GM18909 (cell line): ENCODE measurements at regions not wholly inside any gene's neighbourhood (a gene's known extent, or its start where the extent isn't known, plus 50 kb on each side); places are given as distances from the start of the nearest gene placed in this dataset.

ENCODE experiments used
- ATAC-seq: cut with Tn5 transposase; IDR thresholded peaks from one replicate; pipeline ENCODE4 v1.9.1; 2021; ENCODE audit warnings: mild to moderate bottlenecking; ENCODE audit not compliant: unreplicated experiment, poor library complexity

DNA sequence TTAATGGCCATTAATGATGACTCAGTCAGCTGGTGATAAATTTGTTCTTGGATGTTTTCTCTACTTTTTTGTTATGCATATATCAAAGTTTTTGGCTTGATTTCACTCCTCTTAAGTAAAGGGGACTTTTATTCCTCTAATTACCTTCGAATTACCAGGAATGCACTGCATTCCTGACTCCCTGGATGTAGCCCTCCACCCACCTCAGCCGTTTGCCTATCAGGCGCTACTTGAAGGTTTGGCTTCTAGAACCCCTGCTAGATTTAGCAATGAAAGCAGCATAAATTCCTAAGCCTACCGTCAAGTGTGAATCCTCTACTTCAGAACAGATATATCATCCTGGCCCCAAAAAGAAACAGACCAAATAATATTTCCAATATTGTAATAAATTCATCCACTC, 387.8 kb upstream of the ADGRL2 start:
- ATAC-seq = no peak

DNA sequence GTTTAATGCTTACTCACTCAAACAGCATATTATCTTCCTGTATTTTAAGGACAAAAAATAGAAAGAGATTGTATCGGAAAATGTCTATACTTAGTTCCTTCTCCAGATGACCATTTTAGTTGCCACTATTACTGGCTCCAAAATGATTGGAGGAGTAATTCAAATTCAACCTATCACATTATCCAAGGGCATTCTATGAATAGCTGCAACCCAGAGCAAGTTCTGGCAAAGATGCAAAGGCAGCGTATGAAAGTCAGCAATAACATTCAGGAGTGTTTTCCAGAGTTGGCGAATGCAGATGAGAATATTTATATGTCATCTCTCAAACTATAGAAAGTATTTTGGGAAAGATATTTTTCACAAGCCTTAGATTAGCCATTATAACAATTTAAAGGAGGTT, 389.8 kb upstream of the ADGRL2 start:
- no peak for ATAC-seq

DNA sequence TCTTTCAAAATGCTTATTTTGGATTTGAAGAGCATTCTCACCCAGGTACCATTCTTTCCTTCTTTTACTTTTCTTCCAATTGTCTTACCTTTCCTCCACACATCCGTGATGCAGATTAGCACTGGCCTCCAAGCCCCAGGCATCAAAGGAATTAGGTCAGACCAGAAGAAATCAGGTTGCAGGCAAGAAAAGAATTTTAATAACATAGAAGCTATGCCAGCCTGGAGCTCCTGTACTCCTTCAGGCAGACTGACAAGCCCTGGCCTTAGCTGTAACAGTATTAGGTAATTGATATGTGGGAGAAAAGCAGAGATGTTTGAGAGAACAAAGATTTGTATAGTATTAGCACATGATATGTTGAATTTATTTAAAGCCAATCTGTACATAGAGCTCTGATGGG, 390.4 kb upstream of the ADGRL2 start:
- ATAC-seq = no peak

DNA sequence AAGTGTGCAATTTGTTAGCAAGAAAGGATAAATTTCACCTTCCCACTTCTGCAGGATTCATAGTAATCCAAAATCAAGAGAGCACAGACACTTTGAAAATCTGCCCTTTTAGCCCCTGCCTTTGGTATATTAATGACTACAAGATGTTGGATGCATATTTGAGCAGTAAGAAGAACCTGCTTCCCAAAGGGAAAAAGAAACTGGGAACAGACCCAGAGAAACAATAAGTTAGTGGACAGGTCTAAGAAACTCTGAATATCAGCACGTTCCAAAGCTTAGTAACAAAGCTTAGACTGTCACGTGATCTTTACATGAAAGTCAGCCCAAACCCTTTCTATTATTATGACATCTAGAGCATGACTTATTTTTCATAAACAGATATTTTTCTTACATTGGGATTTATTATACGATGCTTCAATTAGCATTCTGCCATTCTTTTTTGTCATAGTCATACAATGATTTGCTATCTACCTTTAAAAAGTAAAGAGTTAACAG, 390.9 kb upstream of the ADGRL2 start:
- ATAC-seq = no peak

DNA sequence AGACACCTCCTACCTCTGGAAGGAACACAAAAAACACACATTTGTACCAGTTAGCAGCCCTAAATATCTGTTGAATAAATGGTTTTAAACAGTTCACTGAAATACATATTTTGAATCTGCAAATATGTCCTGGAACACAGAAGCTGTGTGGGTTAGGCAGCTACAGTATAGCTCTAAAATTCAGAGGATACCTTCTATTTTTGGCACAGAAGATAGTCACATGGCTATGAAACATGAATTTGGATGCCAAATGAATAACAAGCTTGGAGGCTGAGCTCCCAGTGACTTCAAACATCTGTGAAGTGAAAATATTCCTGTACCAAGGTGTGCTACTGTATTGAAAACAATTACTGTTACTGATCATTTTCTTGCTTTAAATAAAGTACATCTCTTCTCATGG, 391.5 kb upstream of the ADGRL2 start:
- ATAC-seq = no peak

DNA sequence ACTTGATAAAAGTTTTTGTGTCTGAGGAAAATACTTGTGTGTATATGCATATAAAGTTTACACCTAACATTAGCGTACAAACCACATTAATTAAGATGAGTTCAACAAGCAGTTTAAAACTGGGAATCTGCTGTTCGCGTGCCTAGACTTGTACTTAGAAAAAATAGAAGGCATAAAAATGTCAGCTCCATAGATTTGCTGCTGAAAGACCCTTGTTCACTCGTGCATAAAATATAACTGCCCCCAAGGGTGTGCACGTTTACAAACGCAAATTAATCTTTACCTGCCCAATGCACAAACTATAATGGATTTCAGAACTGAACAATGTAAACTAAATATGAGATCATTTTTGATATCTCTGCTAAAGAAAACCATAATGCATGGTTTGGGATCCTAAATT, 392.3 kb upstream of the ADGRL2 start:
- ATAC-seq = no peak

DNA sequence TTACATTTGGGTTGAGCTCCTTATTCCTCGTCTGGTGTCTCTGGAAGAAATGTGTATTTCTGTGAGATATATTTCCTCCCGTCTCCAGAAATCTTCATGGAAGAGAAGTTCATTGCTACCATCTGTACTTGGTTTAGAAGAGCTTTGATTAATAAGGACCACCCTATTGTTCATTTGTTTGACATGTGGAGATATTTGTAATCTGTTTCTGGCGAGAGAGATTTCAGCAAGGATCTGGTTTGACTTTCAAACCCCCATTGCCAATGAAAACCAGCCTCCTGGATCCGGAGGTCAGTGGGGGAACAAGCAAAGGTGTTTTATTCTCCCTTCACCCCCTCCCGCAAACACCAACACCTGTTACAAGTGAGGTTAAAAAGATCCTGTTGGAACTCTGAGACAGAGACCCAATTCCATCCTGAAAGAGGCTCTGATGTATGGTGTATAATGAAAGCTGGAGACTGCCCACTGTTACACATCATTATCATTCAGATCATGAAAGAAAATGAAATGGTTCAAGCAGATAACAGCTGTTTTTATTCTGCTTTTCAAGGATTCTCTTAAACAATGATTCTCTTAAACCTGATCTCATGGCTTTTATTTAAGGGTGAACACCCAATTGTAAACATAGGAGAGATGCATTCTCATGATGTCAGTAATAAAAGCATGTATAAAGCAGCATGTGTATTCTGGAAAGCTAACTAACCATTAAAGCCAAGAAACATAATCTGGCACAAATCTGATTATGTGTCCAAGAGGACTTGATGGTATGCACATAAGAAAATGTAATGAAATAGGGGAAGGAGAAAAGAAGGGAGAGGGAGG, 393.5 kb upstream of the ADGRL2 start:
- ATAC-seq = no peak

DNA sequence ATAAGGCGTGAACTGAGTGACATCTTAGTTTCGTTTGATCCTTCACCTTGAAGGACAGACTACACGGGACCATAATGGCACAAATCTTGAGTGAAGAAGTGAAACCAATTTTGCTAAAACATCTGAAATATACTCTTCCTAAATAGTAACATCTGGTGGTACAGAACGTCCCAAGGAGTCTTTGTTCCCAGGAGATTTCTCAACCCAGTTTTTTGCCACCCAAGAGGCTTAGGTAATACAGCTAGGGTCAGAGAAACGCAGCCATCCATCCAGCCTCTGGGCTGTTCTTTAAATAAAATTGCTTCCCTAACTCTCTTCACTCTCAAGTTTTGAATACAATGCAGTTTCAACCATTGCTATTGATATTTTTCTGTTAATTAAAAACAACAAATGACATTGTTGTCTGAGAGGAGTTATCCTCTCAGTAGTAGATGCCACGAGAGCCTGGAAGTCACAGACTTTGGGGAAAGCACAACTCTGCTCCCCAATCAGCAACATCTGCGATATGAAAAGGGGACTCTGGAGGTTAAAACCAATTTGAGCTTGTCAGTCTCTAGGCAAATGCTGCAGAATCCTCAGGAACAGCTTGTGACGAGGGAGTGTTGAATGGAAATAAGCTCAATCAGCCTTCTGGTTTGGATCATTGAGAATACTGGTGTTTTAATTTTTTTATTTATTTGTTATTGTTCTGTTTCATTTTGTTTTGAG, 394.3 kb upstream of the ADGRL2 start:
- ATAC-seq = no peak

DNA sequence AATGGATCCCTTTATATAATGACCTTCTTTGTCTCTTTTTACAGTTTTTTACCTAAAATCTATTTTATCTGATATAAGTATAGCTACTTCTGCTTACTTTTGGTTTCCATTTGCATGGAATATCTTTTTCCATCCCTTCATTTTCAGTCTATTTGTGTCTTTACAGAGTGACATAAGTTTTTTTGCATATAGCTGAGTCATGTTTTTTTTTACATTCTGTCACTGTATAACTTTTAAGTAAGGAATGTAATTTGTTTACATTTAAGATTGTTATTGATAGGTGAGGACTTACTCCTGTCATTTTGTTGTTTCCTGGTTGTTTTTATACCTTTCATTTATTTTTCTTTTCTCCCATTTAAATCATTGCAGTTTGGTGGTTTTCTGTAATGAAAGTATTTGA, 402.7 kb upstream of the ADGRL2 start:
- no peak for ATAC-seq

DNA sequence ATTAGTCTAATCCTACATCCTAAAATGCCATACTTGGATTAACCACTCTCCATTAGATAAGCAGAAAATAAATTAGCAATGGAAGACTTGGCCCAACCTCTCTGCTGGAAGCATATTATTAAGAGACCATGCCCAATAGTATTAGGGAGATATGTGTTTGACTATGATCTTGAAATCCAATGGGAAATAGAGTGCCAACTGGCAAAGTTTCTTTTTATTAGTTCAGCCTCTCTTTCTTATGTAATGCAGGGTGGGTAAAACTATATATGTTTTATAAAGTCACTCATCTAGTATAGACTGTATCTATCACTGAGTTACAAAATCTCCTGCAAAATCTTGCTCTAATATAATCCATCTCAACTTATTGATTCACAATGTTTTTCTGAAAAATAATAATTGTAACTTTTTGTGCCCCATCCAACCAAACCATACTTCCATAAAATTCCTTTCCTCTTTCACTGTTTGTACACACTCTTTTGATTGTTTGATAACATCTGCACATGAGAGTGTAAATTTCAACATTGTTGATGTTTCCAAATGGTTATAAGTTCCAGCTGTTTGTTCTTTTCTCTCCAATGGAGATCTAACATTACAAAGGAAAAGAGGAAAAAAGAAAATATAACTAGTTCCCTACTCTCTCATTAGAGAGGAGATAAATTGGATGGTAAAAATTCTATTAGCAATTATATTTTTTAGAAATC, 408.1 kb upstream of the ADGRL2 start:
- no peak for ATAC-seq

DNA sequence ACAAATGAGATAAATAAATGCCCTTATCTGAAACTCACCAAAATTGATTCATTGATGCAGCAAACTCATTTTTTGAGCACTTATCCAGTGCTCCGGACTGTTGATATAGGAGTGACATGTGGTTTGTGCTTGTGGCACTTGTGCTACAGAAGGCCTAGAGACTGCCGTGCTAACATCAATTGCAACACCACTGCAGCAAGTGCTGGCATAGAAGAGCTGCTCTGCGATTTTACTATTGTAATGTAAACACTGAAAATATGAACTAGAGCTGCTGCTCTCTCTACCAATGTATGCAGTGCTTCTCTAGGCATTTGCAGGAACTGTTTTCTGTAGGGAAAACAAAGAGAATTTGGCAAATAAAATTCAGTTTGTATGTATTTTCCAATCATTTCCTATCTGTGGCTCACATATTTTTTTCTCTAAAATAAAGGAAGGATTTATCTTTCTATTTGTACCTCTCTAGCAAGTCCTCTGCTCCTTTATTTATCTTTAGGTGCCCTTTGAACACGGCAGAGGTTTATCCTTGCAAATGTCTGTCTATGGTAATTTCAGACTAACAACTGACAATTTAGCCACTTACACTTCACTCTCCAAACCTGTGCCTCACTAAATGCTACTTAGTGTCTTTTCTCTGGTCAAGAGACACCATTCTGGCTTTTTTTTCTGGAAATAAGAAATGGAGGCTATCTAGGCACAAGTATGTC, 409.5 kb upstream of the ADGRL2 start:
- no peak for ATAC-seq

DNA sequence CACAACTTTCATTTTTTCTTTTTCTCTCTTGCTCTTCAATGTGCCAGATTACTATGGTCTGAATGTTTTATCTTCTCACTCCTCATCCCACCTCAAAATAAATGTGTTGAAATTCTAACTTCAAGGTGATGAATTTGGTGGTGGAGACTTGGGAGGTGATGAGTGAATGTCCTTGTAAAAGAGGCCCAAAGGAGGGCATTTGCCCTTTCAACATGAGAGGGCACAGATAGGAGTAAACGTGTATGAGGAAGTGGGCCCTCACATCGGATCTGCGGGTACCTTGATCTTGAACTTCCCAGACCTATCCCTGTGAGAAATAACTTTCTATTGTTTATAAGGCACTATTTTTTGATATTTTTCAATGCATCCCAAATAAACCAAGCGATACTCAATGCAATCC, 412.3 kb upstream of the ADGRL2 start:
- no peak for ATAC-seq

DNA sequence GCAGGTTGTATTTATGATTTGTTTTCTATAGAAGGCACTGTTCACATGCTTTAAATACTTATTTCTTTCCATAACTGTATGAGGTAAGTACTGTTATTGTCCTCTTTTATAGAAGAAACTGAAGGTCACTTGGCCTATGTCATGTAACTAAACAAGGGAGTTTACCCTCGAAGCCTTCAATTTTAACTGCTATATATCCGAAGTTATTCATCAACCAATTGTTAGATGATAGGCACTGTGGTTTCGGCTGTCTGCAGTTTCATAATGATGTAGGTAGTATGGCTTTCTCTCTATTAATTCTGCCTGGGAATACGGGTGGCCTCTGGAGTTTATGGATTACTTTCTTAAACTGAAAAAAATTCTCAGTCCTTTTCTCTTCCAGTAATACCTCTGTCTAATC, 413.3 kb upstream of the ADGRL2 start:
- ATAC-seq = no peak

DNA sequence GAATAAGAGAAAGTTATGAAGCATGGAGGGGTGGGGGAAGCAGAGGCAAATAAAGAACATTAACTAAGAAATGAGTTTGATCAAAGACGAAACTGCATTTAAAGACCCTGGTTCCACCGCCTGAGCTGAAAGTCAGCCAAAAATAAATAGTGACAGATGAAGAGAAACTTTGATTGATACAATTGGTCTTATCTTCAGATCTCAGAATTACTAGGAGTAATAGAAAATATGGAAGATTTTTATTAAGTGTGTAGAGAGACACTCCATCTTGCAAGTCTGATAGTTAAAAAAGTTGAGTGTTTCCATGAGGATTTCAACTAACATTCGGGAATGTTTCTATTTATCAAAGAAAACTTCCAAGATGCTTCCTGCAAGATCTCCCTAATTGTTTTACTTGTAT, 418.2 kb upstream of the ADGRL2 start:
- ATAC-seq = no peak

DNA sequence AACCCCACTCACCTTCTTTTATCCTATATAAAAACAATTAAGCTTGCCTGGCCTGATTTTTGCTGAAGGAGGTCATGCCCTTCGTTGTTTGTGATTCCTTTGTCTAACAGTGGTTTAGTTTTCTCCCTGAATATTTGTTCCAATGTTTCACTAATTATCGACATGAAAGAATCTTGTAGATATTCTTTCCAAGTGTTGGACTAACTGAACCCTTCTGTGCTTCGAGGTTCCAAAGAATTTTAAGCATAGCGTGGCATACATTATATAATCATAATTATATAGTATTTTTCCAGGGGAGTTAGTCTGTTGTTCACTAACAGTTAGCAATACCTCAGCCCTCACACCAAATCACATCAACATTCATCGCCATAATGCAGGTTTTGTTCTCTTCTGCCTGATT, 418.9 kb upstream of the ADGRL2 start:
- ATAC-seq = no peak

DNA sequence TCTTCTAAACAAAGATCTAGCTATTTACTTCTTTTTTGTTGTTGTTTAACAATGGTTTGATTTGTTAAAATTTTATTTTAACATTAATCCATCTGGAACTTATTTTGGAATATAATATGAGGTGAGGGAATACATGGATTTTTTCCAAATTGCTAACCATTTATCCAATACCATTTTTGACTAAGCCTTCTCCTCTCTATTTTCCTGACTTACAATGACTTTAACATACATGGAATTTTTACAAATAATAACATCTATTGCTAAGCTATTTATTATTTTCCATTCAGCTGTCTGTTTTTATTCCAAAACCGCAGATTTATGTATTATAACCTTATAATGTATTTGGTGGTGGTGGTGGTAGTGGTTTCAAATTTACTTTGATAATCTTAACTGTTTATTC, 420.3 kb upstream of the ADGRL2 start:
- no peak for ATAC-seq

DNA sequence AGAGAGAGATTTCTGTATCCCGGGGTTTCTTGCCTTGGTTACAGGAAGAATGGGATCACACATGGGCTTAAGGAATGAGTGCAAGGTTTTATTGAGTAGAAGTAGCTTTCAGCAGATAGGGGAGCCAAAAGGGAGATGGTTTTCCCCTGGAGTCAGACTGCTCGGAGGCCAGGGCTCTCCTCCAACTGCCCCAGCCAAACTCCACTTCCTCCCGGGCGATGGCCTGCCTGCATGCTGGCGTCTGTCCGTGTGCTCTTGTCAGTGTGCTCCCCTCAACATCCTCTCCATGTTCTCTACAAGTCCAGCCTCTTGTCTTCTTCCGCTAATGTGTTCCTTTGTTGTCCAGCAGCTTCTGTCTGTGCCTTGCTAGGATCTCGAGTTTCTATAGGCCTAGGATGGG, 421.3 kb upstream of the ADGRL2 start:
- ATAC-seq = no peak

DNA sequence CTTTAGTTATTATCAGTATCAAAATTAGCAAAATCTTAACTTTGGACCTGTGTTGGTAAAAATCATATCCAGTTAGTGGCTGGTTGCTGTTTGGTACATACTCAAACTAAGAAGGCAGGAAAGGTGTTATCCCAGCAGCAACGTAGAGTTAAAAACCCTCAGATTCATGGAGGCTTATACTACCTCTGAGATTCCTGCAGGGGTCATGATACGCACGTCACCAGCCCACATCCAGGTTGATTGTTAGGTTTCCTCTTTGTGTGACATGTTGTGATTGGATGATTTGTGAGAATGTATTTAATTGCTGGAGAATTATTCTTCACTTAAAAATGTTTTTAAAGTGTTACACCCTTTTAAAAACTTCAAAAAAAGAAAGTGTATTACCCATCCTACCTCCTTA, 423.3 kb upstream of the ADGRL2 start:
- no peak for ATAC-seq

DNA sequence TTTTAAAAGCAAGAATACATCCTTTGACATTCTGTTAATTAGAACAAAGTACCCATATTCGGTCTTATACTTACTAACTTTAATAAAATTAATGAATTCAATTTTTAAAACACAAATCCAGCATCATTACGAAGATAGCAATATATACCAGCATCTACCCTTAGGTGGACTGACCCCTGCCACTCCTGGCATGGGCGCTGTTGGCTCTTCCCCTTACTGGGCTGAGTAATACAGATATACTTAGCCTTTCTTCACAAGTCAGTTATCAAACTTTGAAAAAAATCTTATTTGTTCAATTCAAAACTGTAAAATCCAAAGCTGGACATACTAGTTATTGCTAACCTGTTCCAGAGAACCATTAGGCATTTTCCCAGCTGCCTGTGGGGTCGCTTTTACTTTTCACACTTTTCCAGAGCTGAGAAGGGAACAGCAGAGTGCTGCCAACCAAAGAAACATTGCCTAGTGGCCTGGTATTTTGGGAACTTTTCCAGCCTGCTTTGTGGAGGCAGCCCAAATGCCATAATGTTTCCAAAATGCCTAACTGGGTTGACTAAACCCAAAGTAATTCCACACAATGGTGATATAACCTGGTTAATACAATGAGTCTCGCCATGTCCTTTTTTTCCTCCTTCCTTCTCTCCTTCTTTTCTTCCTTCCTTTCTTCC, 424.7 kb upstream of the ADGRL2 start:
- ATAC-seq = no peak

DNA sequence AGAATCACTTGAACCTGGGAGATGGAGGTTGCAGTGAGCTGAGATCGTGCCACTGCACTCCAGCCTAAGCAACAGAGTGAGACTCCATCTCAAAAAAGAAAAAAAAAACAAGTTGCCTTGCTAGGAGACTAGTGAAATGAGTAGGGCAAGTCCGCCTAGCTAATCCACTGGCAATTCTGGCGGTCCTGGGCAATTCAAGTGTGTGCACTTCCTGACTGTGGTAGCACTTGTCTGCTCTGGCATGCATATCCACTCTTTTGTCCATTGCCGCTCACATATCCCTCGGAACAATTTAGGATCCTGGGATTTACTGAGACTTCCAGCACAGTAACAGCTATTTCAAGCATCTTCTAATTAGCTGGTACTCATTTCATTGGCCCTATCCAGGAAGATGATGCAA, 426.3 kb upstream of the ADGRL2 start:
- ATAC-seq = no peak
